Urinary bladder (tissue), 3 donors: ENCODE measurements at regions not wholly inside any gene's neighbourhood (a gene's known extent, or its start where the extent isn't known, plus 50 kb on each side); places are given as distances from the start of the nearest gene placed in this dataset.
"Not testable (repeated sequence)": the region's sequence is repeated elsewhere in the genome, so short reads cannot be mapped to it uniquely, and the experiment has no call there.

Experiments
- DNase-seq: peaks from one replicate; pipeline ENCODE4 v3.0.0-alpha.2; 2015; ENCODE audit errors: extremely low spot score
- H3K27ac ChIP-seq: one replicate; pipeline ENCODE4 v1.5.1; 2013; ENCODE audit warnings: low read depth, mild to moderate bottlenecking, moderate library complexity
- H3K36me3 ChIP-seq: one replicate; pipeline ENCODE4 v1.6.1; 2013; ENCODE audit warnings: mild to moderate bottlenecking, moderate library complexity; ENCODE audit not compliant: insufficient read depth
- H3K4me1 ChIP-seq: one replicate; pipeline ENCODE4 v1.6.1; 2013; ENCODE audit warnings: mild to moderate bottlenecking, moderate library complexity; ENCODE audit not compliant: insufficient read depth
- H3K4me3 ChIP-seq: one replicate; pipeline ENCODE4 v1.5.1; 2013; ENCODE audit warnings: low read depth, low read length
- WGBS: extraction: QIAGEN DNeasy Blood & Tissue Kit; methylation state at CpG from one replicate; pipeline ENCODE4 v1.1.7; 2013; 5-methylcytosine and 5-hydroxymethylcytosine counted together
- donor health status: healthy with polysubstance abuse.
- donor health status: healthy.

DNA sequence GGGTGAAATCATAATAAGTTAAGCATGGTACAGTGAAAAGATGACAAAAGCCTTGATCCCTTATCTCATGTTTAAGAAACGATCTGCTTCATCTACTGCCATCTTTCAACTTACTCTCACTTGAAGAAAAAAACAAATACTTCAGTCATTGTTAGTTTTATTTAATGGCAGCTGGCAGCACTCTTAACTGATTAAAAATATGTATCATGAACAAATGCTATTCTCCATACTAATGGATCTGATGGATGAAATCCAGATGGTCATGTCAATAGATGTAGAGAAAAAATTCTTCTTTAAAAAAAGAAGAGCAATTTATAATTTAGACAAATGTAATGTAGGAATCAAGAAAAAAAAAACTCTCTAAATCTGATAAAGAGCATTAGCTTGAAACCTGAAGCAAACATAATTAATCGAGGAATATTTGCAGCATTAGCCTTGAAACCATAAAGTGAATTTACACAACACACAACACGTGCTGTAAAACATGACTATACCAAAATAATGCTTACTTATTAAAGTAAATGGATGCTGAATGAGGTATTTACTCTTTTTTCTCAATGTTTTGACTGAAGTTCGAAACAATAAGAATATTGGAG is 579.0 kb upstream of the ADAMTS5 start:
- no peaks in the 10 kb centered on the region for H3K36me3 ChIP-seq
- no peak overlapping the region for H3K27ac ChIP-seq
- no peak for DNase-seq
- WGBS, result 78% methylated on average over 4 of the region's 4 CpGs
- no peak overlapping the region for H3K4me3 ChIP-seq
- no peaks in the 10 kb centered on the region for H3K4me1 ChIP-seq

- not testable (repeated sequence) for DNase-seq
Measured at GRCh38 chr21:27542126-27542525, 575.2 kb upstream of the ADAMTS5 start.

GRCh38 chr21:27536319-27536718 is 569.4 kb upstream of the ADAMTS5 start:
- whole genome bisulfite sequencing, result 89% methylated on average over 3 of the region's 3 CpGs
- Histone ChIP-seq H3K4me1 (no peaks in the 10 kb centered on the region), H3K36me3 (no peaks in the 10 kb centered on the region), H3K27ac (no peak overlapping the region), H3K4me3 (no peak overlapping the region)
- no peak for DNase-seq

More at GRCh38 chr21:27542126-27542525, 575.2 kb upstream of the ADAMTS5 start:
- 74% methylated on average over 1 of the region's 1 CpG for WGBS
- not testable (repeated sequence) for H3K4me3 ChIP-seq, H3K36me3 ChIP-seq, H3K27ac ChIP-seq, H3K4me1 ChIP-seq

DNA sequence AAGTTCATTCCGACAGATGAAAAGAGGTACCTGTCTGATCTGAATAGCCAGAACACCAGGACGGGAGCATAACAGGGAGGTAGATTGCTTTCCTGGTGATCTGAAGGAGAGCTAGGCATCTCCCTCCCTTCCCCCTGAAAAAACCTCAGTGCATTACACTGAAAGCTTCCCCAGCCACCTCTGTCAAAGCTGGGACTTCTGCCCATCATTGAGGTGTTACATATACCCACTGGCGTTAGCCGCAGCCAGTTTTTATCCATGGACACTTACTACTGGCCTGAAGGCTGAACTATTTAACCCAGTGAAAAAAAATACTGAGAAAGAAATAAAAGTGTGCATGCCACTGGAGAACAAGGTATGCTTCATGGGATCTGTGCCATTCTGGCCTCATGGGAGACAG is 568.3 kb upstream of the ADAMTS5 start:
- no peaks in the 10 kb centered on the region for H3K4me1 ChIP-seq
- over 99% methylated on average over 4 of the region's 4 CpGs for WGBS
- no peak for DNase-seq
- H3K27ac ChIP-seq, result no peak overlapping the region
- H3K4me3 ChIP-seq, result no peak overlapping the region
- H3K36me3 ChIP-seq, result no peaks in the 10 kb centered on the region

DNA sequence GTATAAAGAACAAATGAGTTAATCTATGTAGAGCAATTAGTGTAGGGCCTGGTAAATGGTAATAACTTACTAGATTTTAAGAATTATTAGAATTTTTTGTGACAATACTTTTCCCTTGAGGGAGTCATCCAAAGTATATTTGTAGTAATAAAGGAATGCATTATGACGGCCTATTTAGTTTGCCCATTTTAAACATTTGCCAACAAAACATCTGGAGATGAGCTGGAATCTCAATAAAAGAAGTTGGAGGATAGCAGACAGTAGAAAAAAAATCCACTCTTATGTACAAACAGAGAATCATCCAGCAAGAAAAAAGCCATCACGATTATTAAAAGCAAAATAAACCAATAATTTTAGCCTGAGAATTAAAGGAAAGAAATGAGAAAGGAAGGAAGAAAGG is 567.3 kb upstream of the ADAMTS5 start:
- Histone ChIP-seq H3K4me3 (no peak overlapping the region), H3K27ac (no peak overlapping the region), H3K36me3 (no peaks in the 10 kb centered on the region), H3K4me1 (no peaks in the 10 kb centered on the region)
- no peak for DNase-seq
- 52% methylated on average over 2 of the region's 2 CpGs for WGBS

GRCh38 chr21:27532076-27532475 is 565.2 kb upstream of the ADAMTS5 start:
- WGBS, result 60% methylated on average over 6 of the region's 6 CpGs
- Histone ChIP-seq H3K4me1 (no peaks in the 10 kb centered on the region), H3K27ac (no peak overlapping the region), H3K36me3 (no peaks in the 10 kb centered on the region), H3K4me3 (no peak overlapping the region)
- DNase-seq, result peak; percentile 50

GRCh38 chr21:27528697-27529096 is 561.8 kb upstream of the ADAMTS5 start:
- 54% methylated on average over 1 of the region's 1 CpG for WGBS
- Histone ChIP-seq H3K27ac (no peak overlapping the region), H3K4me1 (no peaks in the 10 kb centered on the region), H3K36me3 (no peaks in the 10 kb centered on the region), H3K4me3 (no peak overlapping the region)
- no peak for DNase-seq

DNA sequence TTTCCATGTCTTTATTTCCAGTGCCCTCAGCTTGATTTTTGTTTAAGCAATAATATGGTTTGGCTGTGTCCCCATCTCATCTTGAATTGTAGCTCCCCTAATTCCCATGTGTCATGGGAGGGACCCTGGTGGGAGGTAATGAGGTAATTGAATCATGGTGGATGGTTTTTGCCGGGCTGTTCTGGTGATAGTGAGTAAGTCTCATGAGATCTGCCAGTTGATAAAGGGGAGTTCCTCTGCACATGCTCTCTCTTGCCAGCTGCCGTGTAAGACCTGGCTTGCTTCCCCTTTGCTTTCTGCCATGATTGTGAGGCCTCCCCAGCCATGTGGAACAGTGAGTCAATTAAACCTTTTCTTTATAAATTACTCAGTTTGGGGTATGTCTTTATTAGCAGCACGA is 559.6 kb upstream of the ADAMTS5 start:
- Histone ChIP-seq H3K4me3 (no peak overlapping the region), H3K4me1 (no peaks in the 10 kb centered on the region), H3K27ac (no peak overlapping the region), H3K36me3 (no peaks in the 10 kb centered on the region)
- DNase-seq, result no peak
- 73% methylated on average over 3 of the region's 3 CpGs for WGBS

DNA sequence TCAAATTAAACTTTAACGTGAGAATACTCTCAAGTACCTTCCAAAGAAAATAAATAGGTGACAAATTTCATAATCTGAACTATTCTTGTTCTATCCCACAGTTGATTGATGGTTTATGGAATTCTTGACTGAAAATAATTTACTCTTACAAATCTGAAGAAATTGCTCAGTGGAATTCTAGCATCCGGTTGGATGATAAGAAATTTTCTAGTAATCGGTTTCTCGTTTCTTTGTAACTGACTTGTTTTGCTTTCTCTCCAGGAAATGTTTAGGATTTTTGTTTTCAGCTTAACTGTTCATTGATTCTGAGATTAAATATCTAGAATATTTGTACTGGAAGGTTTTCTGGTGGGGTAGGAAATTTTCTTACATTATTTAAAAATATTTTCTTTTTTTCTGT is 558.9 kb upstream of the ADAMTS5 start:
- H3K4me1 ChIP-seq, result no peaks in the 10 kb centered on the region
- no peaks in the 10 kb centered on the region for H3K36me3 ChIP-seq
- WGBS, result 86% methylated on average over 4 of the region's 4 CpGs
- H3K27ac ChIP-seq, result no peak overlapping the region
- no peak overlapping the region for H3K4me3 ChIP-seq
- DNase-seq, result no peak

- no peaks in the 10 kb centered on the region for H3K36me3 ChIP-seq
- no peak overlapping the region for H3K27ac ChIP-seq
- no peak overlapping the region for H3K4me3 ChIP-seq
- no peaks in the 10 kb centered on the region for H3K4me1 ChIP-seq
- peak; percentile 41 for DNase-seq
Measured at GRCh38 chr21:27519361-27519760, 552.5 kb upstream of the ADAMTS5 start.

DNA sequence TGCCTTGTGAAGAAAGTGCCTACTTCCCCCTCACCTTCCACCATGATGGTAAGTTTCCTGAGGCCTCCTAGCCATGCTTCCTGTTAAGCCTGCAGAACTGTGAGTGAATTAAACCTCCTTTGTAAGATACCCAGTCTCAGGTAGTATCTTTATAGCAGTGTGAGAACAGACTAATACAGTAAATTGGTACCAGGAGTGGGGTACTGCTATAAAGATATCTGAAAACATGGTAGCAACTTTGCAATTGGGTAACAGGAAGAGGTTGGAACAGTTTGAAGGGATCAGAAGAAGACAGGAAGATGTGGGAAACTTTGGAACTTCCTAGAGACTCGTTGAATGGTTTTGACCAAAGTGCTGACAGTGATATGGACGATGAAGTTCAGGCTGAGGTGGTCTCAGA is 550.3 kb upstream of the ADAMTS5 start:
- not testable (repeated sequence) for DNase-seq, H3K4me1 ChIP-seq, H3K4me3 ChIP-seq, H3K36me3 ChIP-seq, H3K27ac ChIP-seq
- WGBS, result 89% methylated on average over 2 of the region's 2 CpGs

DNA sequence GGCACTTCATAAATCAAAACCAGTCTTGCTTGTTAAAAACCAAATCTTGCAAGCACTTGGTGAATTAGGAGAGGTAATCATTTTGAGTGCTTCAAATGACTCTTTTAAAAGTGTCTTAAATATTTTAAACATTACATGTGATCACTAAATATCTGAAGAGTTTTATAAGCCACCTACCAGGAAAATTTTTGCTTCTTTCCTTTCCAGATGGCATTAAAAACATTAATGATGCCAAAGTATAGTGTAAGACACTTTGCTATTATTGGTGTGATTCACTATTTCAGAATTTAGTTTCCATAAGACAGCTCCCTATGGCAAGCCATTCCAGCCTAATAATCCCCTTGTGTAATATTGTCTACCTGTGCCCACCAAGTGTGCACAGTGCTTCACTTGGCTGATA is 548.8 kb upstream of the ADAMTS5 start:
- DNase-seq, result no peak
- Histone ChIP-seq H3K4me3 (no peak overlapping the region), H3K4me1 (no peaks in the 10 kb centered on the region), H3K36me3 (no peaks in the 10 kb centered on the region), H3K27ac (no peak overlapping the region)

- H3K4me1 ChIP-seq, result no peaks in the 10 kb centered on the region
- H3K36me3 ChIP-seq, result no peaks in the 10 kb centered on the region
- 86% methylated on average over 4 of the region's 4 CpGs for WGBS
- DNase-seq, result no peak
- no peak overlapping the region for H3K4me3 ChIP-seq
- no peak overlapping the region for H3K27ac ChIP-seq
Measured at GRCh38 chr21:27513825-27514224, 546.9 kb upstream of the ADAMTS5 start.

- no peaks in the 10 kb centered on the region for H3K4me1 ChIP-seq
- H3K27ac ChIP-seq, result no peak overlapping the region
- WGBS, result 79% methylated on average over 1 of the region's 1 CpG
- no peak for DNase-seq
- no peak overlapping the region for H3K4me3 ChIP-seq
- no peaks in the 10 kb centered on the region for H3K36me3 ChIP-seq
Measured at GRCh38 chr21:27513016-27513415, 546.1 kb upstream of the ADAMTS5 start.

GRCh38 chr21:27511233-27511632 is 544.3 kb upstream of the ADAMTS5 start:
- Histone ChIP-seq H3K27ac (no peak overlapping the region), H3K4me3 (no peak overlapping the region), H3K36me3 (no peaks in the 10 kb centered on the region), H3K4me1 (no peaks in the 10 kb centered on the region)
- no peak for DNase-seq
